ENCODE measurements at regions not wholly inside any gene's neighbourhood (a gene's known extent, or its start where the extent isn't known, plus 50 kb on each side); places are given as distances from the start of the nearest gene placed in this dataset.

DNA sequence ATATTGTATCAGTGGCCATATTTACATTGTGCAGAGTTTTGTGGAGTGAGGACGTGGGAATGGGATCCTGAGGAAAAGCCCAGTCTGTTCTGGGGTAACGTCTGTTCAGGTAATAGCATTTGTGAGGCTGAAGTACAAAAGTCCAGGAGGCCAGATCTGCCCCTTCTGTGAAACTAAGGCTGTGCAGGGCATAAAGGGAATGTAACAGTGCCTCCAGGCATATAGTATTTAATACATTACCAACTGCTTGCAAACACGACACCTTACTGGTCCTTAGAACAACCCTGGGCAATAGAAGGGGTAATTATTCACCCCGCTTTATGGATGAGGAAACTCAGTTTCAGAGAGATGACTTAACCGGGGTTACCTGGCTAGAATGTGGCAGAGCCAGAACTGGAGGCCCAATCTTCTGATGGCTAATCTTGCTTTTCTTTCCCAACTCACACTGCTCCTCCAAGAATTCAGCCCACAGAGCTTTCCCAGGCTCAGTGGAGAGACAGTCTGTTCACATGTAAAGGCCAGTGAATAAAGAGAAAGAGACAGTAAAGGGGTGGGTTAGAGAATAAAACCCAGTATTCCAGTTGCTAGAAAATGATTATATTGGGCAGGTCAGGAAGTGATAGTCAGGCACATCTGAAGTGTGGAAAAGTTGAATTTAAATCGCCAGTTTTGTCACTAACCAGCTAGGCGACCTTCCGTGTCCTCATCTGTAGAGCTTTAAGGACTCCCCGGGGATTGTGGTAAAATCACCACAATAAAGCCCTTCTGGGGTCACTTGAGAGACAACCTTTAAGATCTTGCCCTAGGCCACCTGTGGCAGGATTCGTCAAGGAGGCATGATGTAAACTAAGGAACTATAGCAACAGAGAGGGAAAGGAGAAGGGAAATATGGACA is 280.7 kb upstream of the CITED2 start:
- TF ChIP-seq CTCF (IDR thresholded peaks at IDR 0.05 in 4 of 5, conservative IDR thresholded peaks at IDR 0.05 in 1 of 5) (no peak), POLR2A (IDR thresholded peaks at IDR 0.05) (no peak)
